NCI-H1105 (cell line): ENCODE measurements at regions not wholly inside any gene's neighbourhood (a gene's known extent, or its start where the extent isn't known, plus 50 kb on each side); places are given as distances from the start of the nearest gene placed in this dataset.

ENCODE experiments used
- DNase-seq: peaks from one replicate; lab custom pipeline; 2025; lab: John Stamatoyannopoulos, UW

GRCh38 chr6:138608896-138609295 lies 109.6 kb upstream of the NHSL1 start:
- no peak for DNase-seq

- DNase-seq = no peak
These were observed 110.6 kb upstream of the NHSL1 start for GRCh38 chr6:138609801-138610430.

- no peak for DNase-seq
These were observed 111.5 kb upstream of the NHSL1 start for GRCh38 chr6:138610816-138611215.

- no peak for DNase-seq
These were observed 114.9 kb upstream of the NHSL1 start for GRCh38 chr6:138614151-138614550.

GRCh38 chr6:138618168-138618567 lies 118.9 kb upstream of the NHSL1 start:
- no peak for DNase-seq

- no peak for DNase-seq
These were observed 121.3 kb upstream of the NHSL1 start for GRCh38 chr6:138620630-138621029.

- DNase-seq = no peak
These were observed 123.7 kb upstream of the NHSL1 start for GRCh38 chr6:138622967-138623366.

- no peak for DNase-seq
These were observed 132.3 kb upstream of the NHSL1 start for GRCh38 chr6:138631566-138631965.

GRCh38 chr6:138637822-138638221 lies 135.7 kb upstream of the CCDC28A start:
- DNase-seq = no peak

GRCh38 chr6:138638604-138639003 lies 135.0 kb upstream of the CCDC28A start:
- no peak for DNase-seq

- DNase-seq = no peak
These were observed 133.5 kb upstream of the CCDC28A start for GRCh38 chr6:138640028-138640427.

GRCh38 chr6:138643210-138643609 lies 130.4 kb upstream of the CCDC28A start:
- no peak for DNase-seq

GRCh38 chr6:138645976-138646640 lies 127.5 kb upstream of the CCDC28A start:
- no peak for DNase-seq

- no peak for DNase-seq
These were observed 126.6 kb upstream of the CCDC28A start for GRCh38 chr6:138647006-138647405.

GRCh38 chr6:138648127-138648526 lies 125.4 kb upstream of the CCDC28A start:
- no peak for DNase-seq

GRCh38 chr6:138651491-138651890 lies 122.1 kb upstream of the CCDC28A start:
- DNase-seq = no peak

- DNase-seq = peak; percentile 46
These were observed 120.7 kb upstream of the CCDC28A start for GRCh38 chr6:138652824-138653223.

- DNase-seq = no peak
These were observed 120.1 kb upstream of the CCDC28A start for GRCh38 chr6:138653435-138653834.

GRCh38 chr6:138654715-138655634 lies 118.6 kb upstream of the CCDC28A start:
- no peak for DNase-seq

GRCh38 chr6:138655828-138656227 lies 117.7 kb upstream of the CCDC28A start:
- DNase-seq = no peak

- DNase-seq = peak; percentile 1
These were observed 117.1 kb upstream of the CCDC28A start for GRCh38 chr6:138656364-138657064.

GRCh38 chr6:138657065-138657425 lies 116.5 kb upstream of the CCDC28A start:
- DNase-seq = no peak
